ACHN (cell line): ENCODE measurements at regions not wholly inside any gene's neighbourhood (a gene's known extent, or its start where the extent isn't known, plus 50 kb on each side); places are given as distances from the start of the nearest gene placed in this dataset.

Source experiments
- DNase-seq: peaks from one replicate; pipeline ENCODE4 v3.0.0-alpha.2; 2015
- in situ Hi-C: cut with HindIII; loops from 2 replicates; pipeline ENCODE4 v1.10.0; 2017; ENCODE audit warnings: low sequenced_read_pairs, low pct_ligation_motif_present, low pct_unique_long_range_greater_than_20kb

DNA sequence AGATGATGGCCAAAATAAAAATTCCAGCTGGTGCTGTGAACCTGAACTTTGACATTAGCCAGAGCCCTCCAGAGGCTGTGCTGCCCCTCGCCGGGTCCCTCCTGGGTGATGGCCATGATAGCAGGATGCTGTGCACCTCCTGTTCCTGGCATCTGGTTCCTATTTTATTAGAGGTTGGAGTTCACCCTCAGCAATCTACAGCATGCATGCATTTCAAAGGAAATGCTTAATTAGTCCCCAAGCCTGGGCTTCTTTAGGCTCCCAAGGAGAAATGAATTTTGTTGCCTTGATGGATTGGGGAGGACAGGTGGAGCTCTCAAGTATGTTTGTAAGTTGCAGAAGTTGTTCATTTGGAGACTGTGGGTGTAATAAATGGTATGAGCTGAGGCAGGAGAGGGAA, 166.9 kb downstream of the GLI2 start:
- DNase-seq: no peak
- in situ Hi-C loops: no loop called here

DNA sequence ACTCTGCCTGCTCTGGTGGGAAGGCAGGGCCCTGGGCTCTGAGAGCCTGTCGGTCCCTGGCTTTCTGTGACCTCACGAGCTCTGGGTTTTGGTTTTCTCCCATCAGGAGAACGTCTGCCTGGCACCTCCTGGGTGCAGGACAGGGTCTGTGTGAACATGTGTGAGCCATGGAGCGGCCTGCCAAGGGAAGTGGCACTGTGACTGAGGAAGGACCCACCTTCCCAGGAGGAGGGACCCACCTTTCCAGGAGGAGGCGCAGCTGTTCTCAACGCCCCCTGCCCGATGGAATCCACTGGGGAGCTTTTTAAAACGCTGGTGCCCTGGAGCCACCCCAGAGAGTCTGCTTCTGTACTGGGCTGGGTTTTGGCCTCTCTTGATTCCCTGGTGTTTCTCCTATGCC, 168.7 kb downstream of the GLI2 start:
- in situ Hi-C loops: no loop called here
- DNase-seq: no peak

DNA sequence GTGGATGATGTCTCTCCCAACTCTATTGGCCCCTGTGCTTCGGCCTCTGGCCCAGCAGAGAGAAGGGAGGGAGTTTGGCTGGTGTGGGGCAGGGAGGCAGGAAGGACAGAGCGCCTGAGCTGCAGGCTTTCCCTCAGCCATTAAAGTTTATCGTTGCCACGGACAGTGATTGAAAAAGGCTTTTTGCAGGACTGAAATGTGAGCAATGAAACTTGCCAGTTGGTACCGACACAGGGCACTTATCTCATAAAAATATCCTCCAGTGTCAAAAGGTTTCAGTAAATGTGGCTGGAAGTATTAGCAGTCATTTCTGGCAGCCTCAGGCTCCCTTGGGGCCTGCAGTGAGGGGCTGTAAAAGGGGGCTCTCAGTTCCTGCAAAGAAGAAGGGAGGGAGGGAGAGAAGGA, 169.2 kb downstream of the GLI2 start:
- in situ Hi-C loops: no loop called here
- DNase-seq: no peak

DNA sequence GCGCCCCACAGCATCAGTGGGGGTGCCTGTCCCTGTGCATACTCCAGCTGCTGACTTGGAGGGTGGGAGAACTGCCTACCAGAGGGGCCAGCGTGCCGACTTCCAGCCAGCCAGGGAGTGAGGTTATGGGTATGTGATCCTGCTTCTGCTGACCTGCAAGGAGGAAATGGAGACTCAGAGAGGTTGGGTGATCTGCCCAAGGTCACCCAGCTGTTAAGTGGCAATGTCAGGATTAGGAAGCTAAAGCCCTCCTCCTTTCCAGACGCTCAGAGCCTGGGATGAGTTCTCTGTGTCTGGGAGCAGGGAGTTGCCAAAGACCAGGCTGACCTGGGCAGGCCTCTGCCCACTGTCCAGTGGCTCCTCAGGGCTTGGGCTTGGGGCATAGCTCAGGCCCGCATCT, 169.6 kb downstream of the GLI2 start:
- in situ Hi-C loops: no loop called here
- no peak for DNase-seq

GRCh38 chr2:120905824-120906571, 170.3 kb downstream of the GLI2 start:
- in situ Hi-C loops: no loop called here

GRCh38 chr2:120906914-120907313, 171.2 kb downstream of the GLI2 start:
- DNase-seq: no peak
- in situ Hi-C loops: no loop called here

More at GRCh38 chr2:120905824-120906571, 170.3 kb downstream of the GLI2 start:
- DNase-seq: no peak

DNA sequence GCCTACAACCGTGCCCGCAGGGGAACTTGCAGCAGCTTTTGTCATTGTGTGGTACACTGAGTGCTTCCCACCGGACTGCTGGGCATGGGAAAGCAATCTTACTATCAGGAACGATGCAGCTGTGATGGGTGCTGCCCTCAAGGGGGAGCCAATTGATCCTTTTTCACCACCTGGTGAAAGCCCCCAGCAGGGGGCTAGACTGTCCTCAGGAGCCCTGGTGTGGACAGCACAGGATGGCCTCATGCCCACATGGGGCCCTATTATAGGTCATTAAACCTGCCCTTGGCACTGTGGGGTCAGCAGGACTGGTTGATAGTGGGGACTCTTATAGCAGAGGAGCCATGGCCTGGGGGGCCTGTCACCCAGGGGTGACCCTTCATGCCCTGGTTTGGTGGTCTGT, 172.2 kb downstream of the GLI2 start:
- in situ Hi-C loops: no loop called here
- peak; percentile 24 for DNase-seq

- DNase-seq: no peak
- in situ Hi-C loops: no loop called here
These were observed 172.8 kb downstream of the GLI2 start for GRCh38 chr2:120908314-120908975.

DNA sequence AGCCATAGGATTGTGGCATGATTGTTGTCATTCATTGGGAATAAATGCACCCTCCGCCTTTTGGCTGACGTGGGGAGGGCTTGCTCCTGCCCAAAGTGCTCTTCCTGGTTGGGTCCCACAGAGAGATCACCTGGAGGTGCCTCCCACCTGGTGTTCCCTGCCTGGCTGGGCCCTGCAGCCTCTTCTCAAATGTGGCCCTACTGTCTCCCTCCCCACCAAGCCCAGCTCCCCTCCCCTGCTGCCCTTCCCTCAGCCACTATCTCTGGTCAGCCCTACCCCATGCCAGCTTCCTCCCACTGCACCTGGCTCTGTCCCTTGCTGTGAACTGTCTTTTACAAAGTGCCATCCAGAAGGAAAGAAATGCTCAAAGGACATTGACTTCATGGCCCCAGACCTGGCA, 173.4 kb downstream of the GLI2 start:
- in situ Hi-C loops: no loop called here
- no peak for DNase-seq

- in situ Hi-C loops: no loop called here
- DNase-seq: no peak
These were observed 174.5 kb downstream of the GLI2 start for GRCh38 chr2:120910164-120910563.

DNA sequence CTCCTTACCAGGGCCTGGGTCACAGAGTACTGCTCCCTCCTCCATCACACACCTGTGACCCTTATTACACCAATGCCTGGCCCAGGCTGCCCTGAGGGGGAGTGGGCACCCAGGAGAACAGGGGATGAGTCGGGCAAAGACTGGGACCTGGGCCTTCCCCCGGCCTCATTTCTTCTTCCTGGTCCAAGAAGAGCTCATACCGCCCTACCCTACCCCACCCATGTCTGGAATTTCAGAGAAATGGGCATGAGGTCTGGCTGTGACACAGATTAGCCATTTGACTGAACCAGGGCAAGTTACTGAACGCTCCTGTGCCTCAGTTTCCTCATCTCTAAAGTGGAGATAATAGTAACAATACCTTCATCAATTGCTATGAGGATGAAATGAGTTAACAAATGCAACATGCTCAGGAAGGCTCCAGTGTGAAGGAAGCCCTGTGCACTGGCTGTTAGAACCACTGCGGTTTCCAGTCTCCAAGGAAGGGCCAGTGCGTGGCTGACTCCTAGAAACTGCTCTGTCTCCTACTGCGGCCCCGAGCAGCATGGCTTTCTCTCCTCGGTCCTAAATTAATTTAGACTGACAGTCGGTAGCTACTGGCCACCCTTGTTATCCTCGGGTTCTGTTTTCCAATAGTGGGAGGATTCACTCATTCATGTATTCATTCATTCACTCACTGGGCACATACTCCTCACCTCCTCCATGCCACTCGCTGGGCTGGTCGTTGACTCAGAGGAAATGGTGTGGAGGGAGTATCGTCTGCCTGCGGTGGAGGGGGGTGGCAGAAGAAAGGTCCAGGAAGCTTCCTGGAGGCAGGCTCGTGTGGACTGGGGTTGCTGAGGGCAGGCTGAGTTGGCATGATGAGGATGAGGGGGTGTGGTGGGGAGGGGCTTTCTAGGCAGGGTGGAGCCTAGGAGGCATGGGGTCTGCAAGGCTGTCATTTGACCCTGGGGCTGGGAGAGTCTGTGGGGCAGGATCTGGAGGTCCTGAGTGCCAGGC, 175.6 kb downstream of the GLI2 start:
- in situ Hi-C loops: no loop called here
- DNase-seq: no peak

GRCh38 chr2:120912101-120912985, 176.7 kb downstream of the GLI2 start:
- DNase-seq: no peak

GRCh38 chr2:120913972-120914838, 178.5 kb downstream of the GLI2 start:
- DNase-seq: no peak
- in situ Hi-C loops: no loop called here

More at GRCh38 chr2:120912101-120912985, 176.7 kb downstream of the GLI2 start:
- in situ Hi-C loops: no loop called here

GRCh38 chr2:120914839-120915521, 179.3 kb downstream of the GLI2 start:
- peak; percentile 85 for DNase-seq
- in situ Hi-C loops: no loop called here

DNA sequence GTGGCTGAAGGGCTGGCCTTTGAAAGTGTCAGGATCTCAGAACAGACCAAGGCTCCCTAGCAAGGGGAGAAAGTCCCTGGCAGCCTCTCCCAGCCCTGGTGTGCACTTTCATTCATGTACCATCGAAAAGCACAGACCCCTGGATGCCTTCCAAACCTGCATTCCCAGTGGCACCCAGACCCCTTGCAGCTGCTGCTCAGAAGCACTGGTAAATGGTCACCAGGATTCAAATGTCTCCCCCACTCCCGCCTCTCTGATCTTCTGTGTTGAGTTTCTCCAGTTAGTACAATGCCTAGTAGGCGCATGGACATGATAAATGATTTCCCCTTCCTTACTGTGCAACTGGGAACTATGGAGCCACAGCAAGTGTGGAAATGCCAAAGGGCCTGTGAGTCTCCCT, 180.0 kb downstream of the GLI2 start:
- DNase-seq: no peak
- in situ Hi-C loops: no loop called here

- in situ Hi-C loops: no loop called here
- DNase-seq: no peak
These were observed 180.8 kb downstream of the GLI2 start for GRCh38 chr2:120916446-120916845.

GRCh38 chr2:120917886-120918285, 182.2 kb downstream of the GLI2 start:
- DNase-seq: no peak
- in situ Hi-C loops: no loop called here
